Liver (tissue), 8 donors: ENCODE measurements at regions not wholly inside any gene's neighbourhood (a gene's known extent, or its start where the extent isn't known, plus 50 kb on each side); places are given as distances from the start of the nearest gene placed in this dataset.

Experiments used
- DNase-seq: peaks from one replicate; pipeline ENCODE4 v3.0.0-alpha.2; 2017; ENCODE audit warnings: low spot score
- H3K27ac ChIP-seq, 2 donors: one replicate each; pipeline ENCODE4 v1.7.0; 2013; ENCODE audit warnings: inconsistent platforms in 2 of 2, low read length in 2 of 2, control low read depth in 1 of 2, low read depth in 1 of 2, mild to moderate bottlenecking in 1 of 2
- H3K27me3 ChIP-seq, 4 donors: one replicate each; pipeline versions ENCODE4 v1.6.1 to v1.7.0; 2013; ENCODE audit warnings: low read length in 3 of 4, inconsistent platforms in 1 of 4, mild to moderate bottlenecking in 1 of 4, moderate library complexity in 1 of 4; ENCODE audit not compliant: control insufficient read depth in 4 of 4, insufficient read depth in 4 of 4
- H3K36me3 ChIP-seq, 4 donors: one replicate each; pipeline versions ENCODE4 v1.6.1 to v1.7.0; 2013; ENCODE audit warnings: low read length in 3 of 4, mild to moderate bottlenecking in 3 of 4, low read depth in 1 of 4, moderate library complexity in 1 of 4; ENCODE audit not compliant: control insufficient read depth in 4 of 4, insufficient read depth in 3 of 4
- H3K4me1 ChIP-seq, 4 donors: one replicate each; pipeline versions ENCODE4 v1.6.1 to v1.7.0; 2013; ENCODE audit warnings: low read length in 3 of 4, mild to moderate bottlenecking in 3 of 4, moderate library complexity in 1 of 4; ENCODE audit not compliant: control insufficient read depth in 4 of 4, insufficient read depth in 4 of 4
- H3K4me3 ChIP-seq, 3 donors: one replicate each; pipeline versions ENCODE4 v1.6.1 to v1.7.0; 2013; ENCODE audit warnings: low read length in 3 of 3, control low read depth in 1 of 3, low read depth in 1 of 3, mild to moderate bottlenecking in 1 of 3
- H3K9ac ChIP-seq, 2 donors: one replicate each; pipeline ENCODE4 v1.7.0; 2013; ENCODE audit warnings: low read length in 2 of 2, mild to moderate bottlenecking in 2 of 2, moderate library complexity in 2 of 2, control low read depth in 1 of 2, low read depth in 1 of 2
- H3K9me3 ChIP-seq, 4 donors: one replicate each; pipeline versions ENCODE4 v1.6.1 to v1.7.0; 2013; ENCODE audit warnings: low read length in 3 of 4; ENCODE audit not compliant: control insufficient read depth in 4 of 4
- EGR1 ChIP-seq, 2 donors: IDR thresholded peaks; 2 replicates each; pipeline ENCODE4 v1.6.1; 2016 to 2018; ENCODE audit warnings: antibody characterized with exemption in 2 of 2, low read depth in 2 of 2
- FOXA1 ChIP-seq: IDR thresholded peaks from 2 replicates; pipeline ENCODE4 v1.6.1; 2016; ENCODE audit warnings: antibody characterized with exemption
- FOXA2 ChIP-seq: IDR thresholded peaks from 2 replicates; pipeline ENCODE4 v1.6.1; 2016; ENCODE audit warnings: antibody characterized with exemption
- GABPA ChIP-seq, 2 donors: IDR thresholded peaks in 1 of 2; conservative IDR thresholded peaks in 1 of 2; 2 replicates each; pipeline ENCODE4 v1.6.1; 2016; ENCODE audit warnings: antibody characterized with exemption in 2 of 2, mild to moderate bottlenecking in 1 of 2, moderate library complexity in 1 of 2
- HNF4A ChIP-seq, 2 donors: conservative IDR thresholded peaks; 2 replicates each; pipeline ENCODE4 v1.6.1; 2016; ENCODE audit warnings: antibody characterized with exemption in 2 of 2, mild to moderate bottlenecking in 2 of 2
- JUND ChIP-seq, 2 donors: IDR thresholded peaks; 2 replicates each; pipeline ENCODE4 v1.6.1; 2016; ENCODE audit warnings: antibody characterized with exemption in 2 of 2
- NR2F2 ChIP-seq: IDR thresholded peaks from 2 replicates; pipeline ENCODE4 v1.6.1; 2016; ENCODE audit warnings: antibody characterized with exemption
- RAD21 ChIP-seq, 2 donors: IDR thresholded peaks; 2 replicates each; pipeline ENCODE4 v1.6.1; 2016; ENCODE audit warnings: antibody characterized with exemption in 2 of 2, mild to moderate bottlenecking in 2 of 2
- RXRA ChIP-seq, 2 donors: IDR thresholded peaks; 2 replicates each; pipeline ENCODE4 v1.6.1; 2017 to 2018; ENCODE audit warnings: antibody characterized with exemption in 2 of 2, mild to moderate bottlenecking in 1 of 2
- SP1 ChIP-seq: IDR thresholded peaks from 2 replicates; pipeline ENCODE4 v1.6.1; 2018; ENCODE audit warnings: antibody characterized with exemption, mild to moderate bottlenecking
- YY1 ChIP-seq: IDR thresholded peaks from 2 replicates; pipeline ENCODE4 v1.6.1; 2016; ENCODE audit warnings: antibody characterized with exemption, mild to moderate bottlenecking
- WGBS: extraction: QIAGEN DNeasy Blood & Tissue Kit; methylation state at CpG from one replicate; pipeline ENCODE4 v1.1.7; 2013; 5-methylcytosine and 5-hydroxymethylcytosine counted together
- TF ChIP-seq, protein P1 (sequence below): fragments of 150-350 bp; IDR thresholded peaks from 2 replicates; pipeline ENCODE4 v1.5.1; 2017; ENCODE audit warnings: improper control_type of control experiment, low read depth, low read length; ENCODE audit not compliant: missing input control
- TF ChIP-seq, protein P2 (sequence below): IDR thresholded peaks from 2 replicates; pipeline ENCODE4 v1.6.1; 2016; ENCODE audit warnings: antibody characterized with exemption
- donor health status: healthy.
- donor health status: healthy.
- donor health status: healthy.
- donor health status: healthy.
- donor health status: healthy.

DNA sequence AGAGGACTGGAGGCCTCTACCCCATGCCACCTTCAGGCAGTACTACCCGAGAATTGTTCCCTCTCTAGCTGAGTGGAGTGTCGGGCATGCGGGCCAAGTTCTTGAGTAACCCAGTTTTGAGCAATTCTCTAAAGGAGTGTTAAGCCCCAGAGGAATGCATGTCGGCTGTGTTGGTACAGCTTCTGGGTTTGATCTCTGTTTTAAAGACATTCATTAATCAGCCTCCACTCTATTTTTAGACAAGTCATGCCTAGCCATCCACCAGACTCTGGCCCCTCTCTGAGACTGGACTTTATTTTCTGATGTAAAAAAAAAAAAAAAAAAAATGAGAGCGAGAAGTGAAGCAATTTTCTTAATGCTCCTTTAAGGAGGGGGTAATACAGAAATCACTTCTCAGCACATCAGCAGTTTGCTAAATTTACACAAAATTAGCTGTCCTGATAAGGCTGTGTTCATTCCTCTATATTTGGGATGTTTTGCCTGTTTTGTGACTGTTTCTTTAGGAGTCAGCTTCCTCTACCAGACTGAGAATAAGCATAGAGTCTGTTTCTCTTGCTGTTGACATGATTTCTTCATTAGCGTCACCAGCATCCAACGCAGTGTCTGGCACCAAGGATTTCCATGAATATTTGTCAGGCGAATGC lies 88.7 kb downstream of the AXIN2 start:
- TF ChIP-seq, protein P1, sequence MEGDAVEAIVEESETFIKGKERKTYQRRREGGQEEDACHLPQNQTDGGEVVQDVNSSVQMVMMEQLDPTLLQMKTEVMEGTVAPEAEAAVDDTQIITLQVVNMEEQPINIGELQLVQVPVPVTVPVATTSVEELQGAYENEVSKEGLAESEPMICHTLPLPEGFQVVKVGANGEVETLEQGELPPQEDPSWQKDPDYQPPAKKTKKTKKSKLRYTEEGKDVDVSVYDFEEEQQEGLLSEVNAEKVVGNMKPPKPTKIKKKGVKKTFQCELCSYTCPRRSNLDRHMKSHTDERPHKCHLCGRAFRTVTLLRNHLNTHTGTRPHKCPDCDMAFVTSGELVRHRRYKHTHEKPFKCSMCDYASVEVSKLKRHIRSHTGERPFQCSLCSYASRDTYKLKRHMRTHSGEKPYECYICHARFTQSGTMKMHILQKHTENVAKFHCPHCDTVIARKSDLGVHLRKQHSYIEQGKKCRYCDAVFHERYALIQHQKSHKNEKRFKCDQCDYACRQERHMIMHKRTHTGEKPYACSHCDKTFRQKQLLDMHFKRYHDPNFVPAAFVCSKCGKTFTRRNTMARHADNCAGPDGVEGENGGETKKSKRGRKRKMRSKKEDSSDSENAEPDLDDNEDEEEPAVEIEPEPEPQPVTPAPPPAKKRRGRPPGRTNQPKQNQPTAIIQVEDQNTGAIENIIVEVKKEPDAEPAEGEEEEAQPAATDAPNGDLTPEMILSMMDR: no peak
- TF ChIP-seq SP1 (peak; percentile 9), NR2F2 (peak; percentile 19)
- no peak for DNase-seq
- no peaks in the 10 kb centered on the region for H3K36me3 ChIP-seq
- no peaks in the 10 kb centered on the region for H3K4me1 ChIP-seq
- no peak overlapping the region for H3K9ac ChIP-seq
- WGBS: 77% methylated on average over 8 of the region's 8 CpGs
- no peak overlapping the region for H3K4me3 ChIP-seq
- H3K9me3 ChIP-seq: no peaks in the 10 kb centered on the region
- peaks cover 0 to 3% (median 0%) of the 10 kb centered on the region in 4 donors for H3K27me3 ChIP-seq
- H3K27ac ChIP-seq: no peak overlapping the region

DNA sequence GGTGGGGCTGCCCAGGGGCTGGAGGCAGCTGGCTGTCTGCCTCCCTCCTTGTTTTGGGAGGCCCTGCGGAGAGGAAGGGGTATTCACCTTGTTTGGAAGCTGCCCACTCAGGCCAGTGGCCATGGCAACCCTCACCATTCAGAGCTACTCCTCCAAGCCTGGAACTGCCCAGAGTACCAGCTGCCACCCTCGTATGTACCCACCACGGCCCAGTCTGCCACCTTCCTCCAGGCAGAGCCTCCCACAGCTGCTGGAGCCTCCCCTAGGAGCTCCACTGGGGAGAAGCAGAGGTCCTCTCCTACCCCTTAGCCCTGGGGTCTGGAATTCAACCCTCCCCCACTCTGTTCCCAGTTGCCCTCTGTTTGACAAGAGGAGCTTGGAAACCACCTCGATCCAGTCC lies 90.7 kb downstream of the AXIN2 start:
- no peak for DNase-seq
- no peak overlapping the region for H3K9ac ChIP-seq
- no peak for TF ChIP-seq HNF4A (conservative IDR thresholded peaks at IDR 0.05)
- TF ChIP-seq EGR1 (IDR thresholded peaks at IDR 0.05; ENCODE audit: low read depth in 2 of 2): no peak
- no peak for TF ChIP-seq FOXA1
- TF ChIP-seq SP1: no peak
- TF ChIP-seq JUND (IDR thresholded peaks at IDR 0.05): no peak
- TF ChIP-seq RAD21 (IDR thresholded peaks at IDR 0.05): no peak
- TF ChIP-seq RXRA (IDR thresholded peaks at IDR 0.05): no peak
- no peak for TF ChIP-seq GABPA (IDR thresholded peaks at IDR 0.05 in 1 of 2, conservative IDR thresholded peaks at IDR 0.05 in 1 of 2)
- TF ChIP-seq, protein P2, sequence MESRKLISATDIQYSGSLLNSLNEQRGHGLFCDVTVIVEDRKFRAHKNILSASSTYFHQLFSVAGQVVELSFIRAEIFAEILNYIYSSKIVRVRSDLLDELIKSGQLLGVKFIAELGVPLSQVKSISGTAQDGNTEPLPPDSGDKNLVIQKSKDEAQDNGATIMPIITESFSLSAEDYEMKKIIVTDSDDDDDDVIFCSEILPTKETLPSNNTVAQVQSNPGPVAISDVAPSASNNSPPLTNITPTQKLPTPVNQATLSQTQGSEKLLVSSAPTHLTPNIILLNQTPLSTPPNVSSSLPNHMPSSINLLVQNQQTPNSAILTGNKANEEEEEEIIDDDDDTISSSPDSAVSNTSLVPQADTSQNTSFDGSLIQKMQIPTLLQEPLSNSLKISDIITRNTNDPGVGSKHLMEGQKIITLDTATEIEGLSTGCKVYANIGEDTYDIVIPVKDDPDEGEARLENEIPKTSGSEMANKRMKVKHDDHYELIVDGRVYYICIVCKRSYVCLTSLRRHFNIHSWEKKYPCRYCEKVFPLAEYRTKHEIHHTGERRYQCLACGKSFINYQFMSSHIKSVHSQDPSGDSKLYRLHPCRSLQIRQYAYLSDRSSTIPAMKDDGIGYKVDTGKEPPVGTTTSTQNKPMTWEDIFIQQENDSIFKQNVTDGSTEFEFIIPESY: no peak
- TF ChIP-seq FOXA2: no peak
- H3K4me1 ChIP-seq: no peaks in the 10 kb centered on the region
- peaks cover 0 to 3% (median 0%) of the 10 kb centered on the region in 4 donors for H3K27me3 ChIP-seq
- H3K27ac ChIP-seq: no peak overlapping the region
- 64% methylated on average over 4 of the region's 4 CpGs for WGBS
- no peaks in the 10 kb centered on the region for H3K9me3 ChIP-seq
- H3K36me3 ChIP-seq: no peaks in the 10 kb centered on the region
- H3K4me3 ChIP-seq: no peak overlapping the region

DNA sequence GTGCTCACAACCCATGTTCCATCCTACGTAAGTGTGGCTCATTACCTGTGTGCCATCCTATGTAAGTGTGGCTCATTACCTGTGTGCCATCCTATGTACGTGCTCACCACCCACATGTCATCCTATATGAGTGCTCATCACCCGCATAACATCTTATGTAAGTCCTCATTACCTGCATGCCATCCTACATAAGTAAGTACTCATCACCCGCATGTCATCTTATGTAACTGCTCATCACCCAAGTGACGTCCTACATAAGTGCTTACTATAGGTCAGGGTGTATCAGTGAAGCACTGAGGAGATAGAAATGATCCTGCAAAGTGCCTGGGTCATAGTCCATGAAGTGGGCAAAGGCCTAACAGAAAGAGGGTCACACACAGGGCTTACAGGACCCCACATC lies 93.1 kb downstream of the AXIN2 start:
- Histone ChIP-seq H3K4me3 (no peak overlapping the region), H3K27me3 (peaks cover 0 to 3% (median 0%) of the 10 kb centered on the region in 4 donors), H3K9me3 (no peaks in the 10 kb centered on the region), H3K36me3 (no peaks in the 10 kb centered on the region), H3K27ac (no peak overlapping the region), H3K9ac (no peak overlapping the region), H3K4me1 (no peaks in the 10 kb centered on the region)
- no peak for DNase-seq
- TF ChIP-seq YY1: no peak
- TF ChIP-seq RAD21 (IDR thresholded peaks at IDR 0.05): no peak
- no peak for TF ChIP-seq FOXA1
- no peak for TF ChIP-seq SP1
- TF ChIP-seq EGR1 (IDR thresholded peaks at IDR 0.05; ENCODE audit: low read depth in 2 of 2): no peak
- TF ChIP-seq RXRA (IDR thresholded peaks at IDR 0.05): no peak
- no peak for TF ChIP-seq NR2F2
- 91% methylated on average over 5 of the region's 5 CpGs for WGBS
